GM21737 (cell line): ENCODE measurements at regions not wholly inside any gene's neighbourhood (a gene's known extent, or its start where the extent isn't known, plus 50 kb on each side); places are given as distances from the start of the nearest gene placed in this dataset.

ENCODE experiments used
- ATAC-seq: cut with Tn5 transposase; IDR thresholded peaks from one replicate; pipeline ENCODE4 v1.9.1; 2021; ENCODE audit warnings: mild to moderate bottlenecking, moderate library complexity; ENCODE audit not compliant: unreplicated experiment

GRCh38 chr14:38777401-38777800, 325.6 kb downstream of the SEC23A start:
- no peak for ATAC-seq

- no peak for ATAC-seq
These were observed 327.0 kb downstream of the SEC23A start for GRCh38 chr14:38775986-38776385.

GRCh38 chr14:38774162-38774561, 328.9 kb downstream of the SEC23A start:
- ATAC-seq = no peak

GRCh38 chr14:38770251-38770650, 332.8 kb downstream of the SEC23A start:
- ATAC-seq = no peak

GRCh38 chr14:38762845-38763244, 340.2 kb downstream of the SEC23A start:
- ATAC-seq = no peak

- no peak for ATAC-seq
These were observed 340.6 kb downstream of the SEC23A start for GRCh38 chr14:38762426-38762825.

- ATAC-seq = no peak
These were observed 342.0 kb downstream of the SEC23A start for GRCh38 chr14:38761033-38761432.

- no peak for ATAC-seq
These were observed 344.4 kb downstream of the SEC23A start for GRCh38 chr14:38758661-38759060.

GRCh38 chr14:38755036-38755435, 348.0 kb downstream of the SEC23A start:
- no peak for ATAC-seq

GRCh38 chr14:38752750-38753149, 350.3 kb downstream of the SEC23A start:
- no peak for ATAC-seq

- no peak for ATAC-seq
These were observed 350.7 kb downstream of the SEC23A start for GRCh38 chr14:38752341-38752740.

GRCh38 chr14:38751459-38751858, 351.6 kb downstream of the SEC23A start:
- ATAC-seq = no peak

- ATAC-seq = no peak
These were observed 353.1 kb downstream of the SEC23A start for GRCh38 chr14:38749936-38750335.

GRCh38 chr14:38745861-38746260, 357.2 kb downstream of the SEC23A start:
- ATAC-seq = no peak

GRCh38 chr14:38743966-38744584, 359.0 kb downstream of the SEC23A start:
- ATAC-seq = no peak

- ATAC-seq = no peak
These were observed 365.2 kb downstream of the SEC23A start for GRCh38 chr14:38737686-38738407.

- ATAC-seq = no peak
These were observed 368.0 kb downstream of the SEC23A start for GRCh38 chr14:38735005-38735404.

GRCh38 chr14:38731962-38732361, 371.1 kb downstream of the SEC23A start:
- no peak for ATAC-seq

- no peak for ATAC-seq
These were observed 372.6 kb downstream of the SEC23A start for GRCh38 chr14:38730420-38730819.

GRCh38 chr14:38727731-38728130, 375.3 kb downstream of the SEC23A start:
- ATAC-seq = no peak

- ATAC-seq = no peak
These were observed 378.4 kb downstream of the SEC23A start for GRCh38 chr14:38724621-38725020.

- no peak for ATAC-seq
These were observed 379.1 kb downstream of the SEC23A start for GRCh38 chr14:38723959-38724358.

- no peak for ATAC-seq
These were observed 379.8 kb downstream of the SEC23A start for GRCh38 chr14:38723277-38723676.
